ENCODE measurements at regions not wholly inside any gene's neighbourhood (a gene's known extent, or its start where the extent isn't known, plus 50 kb on each side); places are given as distances from the start of the nearest gene placed in this dataset.

GRCh38 chr13:75224053-75224742 lies 257.8 kb downstream of the TBC1D4 start:
- no peaks in the 10 kb centered on the region for H3K9me3 ChIP-seq (ENCODE audit: low read length)
- no peaks in the 10 kb centered on the region for H3K36me3 ChIP-seq (replicated peaks in 1 of 2; ENCODE audit: control insufficient read depth in 1 of 2, insufficient read depth in 2 of 2, low read length in 2 of 2)
- no TSS peak for BruUV-seq (replicated peaks)
- H3K79me2 ChIP-seq (ENCODE audit: insufficient read depth, low read length), result no peaks in the 10 kb centered on the region
- ChIA-PET CTCF (ENCODE audit: low intra/inter-chr PET ratio, low total read pairs) (no interaction called here), POLR2A (no interaction called here)
- in situ Hi-C loops (cut with HindIII; ENCODE audit: extremely low pct_ligation_motif_present, low pct_unique_long_range_greater_than_20kb) (loop anchor here (25.0 kb wide), 2 partner anchors 662 to 1387 kb away; no protein-coding TSS in a partner anchor), intact Hi-C loops (cut with micrococcal nuclease; ENCODE audit: unreplicated experiment) (no loop called here)
- H3K4me3 ChIP-seq (replicated peaks in 1 of 3; ENCODE audit: insufficient read depth in 1 of 3, low read depth in 2 of 3, low read length in 3 of 3), result no peak overlapping the region
- H2AFZ ChIP-seq (ENCODE audit: low read length), result no peak overlapping the region
- no peak overlapping the region for H3K9ac ChIP-seq (ENCODE audit: insufficient read depth, low read depth, low read length)
- TF ChIP-seq ZNF691 (CRISPR knock-in tag; IDR thresholded peaks at IDR 0.05; ENCODE audit: borderline replicate concordance, low read depth) (no peak), ZNF563 (CRISPR knock-in tag; IDR thresholded peaks at IDR 0.05) (no peak), GATAD1 (CRISPR knock-in tag; IDR thresholded peaks at IDR 0.05) (no peak), ZNF777 (CRISPR knock-in tag; IDR thresholded peaks at IDR 0.05) (no peak), NFKB2 (CRISPR knock-in tag; IDR thresholded peaks at IDR 0.05; ENCODE audit: borderline replicate concordance) (no peak)
- TF ChIP-seq, protein P1, sequence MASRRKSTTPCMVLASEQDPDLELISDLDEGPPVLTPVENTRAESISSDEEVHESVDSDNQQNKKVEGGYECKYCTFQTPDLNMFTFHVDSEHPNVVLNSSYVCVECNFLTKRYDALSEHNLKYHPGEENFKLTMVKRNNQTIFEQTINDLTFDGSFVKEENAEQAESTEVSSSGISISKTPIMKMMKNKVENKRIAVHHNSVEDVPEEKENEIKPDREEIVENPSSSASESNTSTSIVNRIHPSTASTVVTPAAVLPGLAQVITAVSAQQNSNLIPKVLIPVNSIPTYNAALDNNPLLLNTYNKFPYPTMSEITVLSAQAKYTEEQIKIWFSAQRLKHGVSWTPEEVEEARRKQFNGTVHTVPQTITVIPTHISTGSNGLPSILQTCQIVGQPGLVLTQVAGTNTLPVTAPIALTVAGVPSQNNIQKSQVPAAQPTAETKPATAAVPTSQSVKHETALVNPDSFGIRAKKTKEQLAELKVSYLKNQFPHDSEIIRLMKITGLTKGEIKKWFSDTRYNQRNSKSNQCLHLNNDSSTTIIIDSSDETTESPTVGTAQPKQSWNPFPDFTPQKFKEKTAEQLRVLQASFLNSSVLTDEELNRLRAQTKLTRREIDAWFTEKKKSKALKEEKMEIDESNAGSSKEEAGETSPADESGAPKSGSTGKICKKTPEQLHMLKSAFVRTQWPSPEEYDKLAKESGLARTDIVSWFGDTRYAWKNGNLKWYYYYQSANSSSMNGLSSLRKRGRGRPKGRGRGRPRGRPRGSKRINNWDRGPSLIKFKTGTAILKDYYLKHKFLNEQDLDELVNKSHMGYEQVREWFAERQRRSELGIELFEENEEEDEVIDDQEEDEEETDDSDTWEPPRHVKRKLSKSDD (CRISPR knock-in tag; IDR thresholded peaks at IDR 0.05; ENCODE audit: low read depth), result no peak
- 44% methylated on average over 6 of the region's 6 CpGs for WGBS (ENCODE audit: low lambda C conversion rate)
- no peak for DNase-seq (ENCODE audit: low spot score)
- no peak overlapping the region for H3K27ac ChIP-seq (ENCODE audit: extremely low read length, insufficient read depth, low read length)
- 0 out of 5 replicates have a peak, but pooled peaks cover 0 to 5% of the 10 kb centered on the region in 2 experiments for H3K27me3 ChIP-seq (ENCODE audit: control insufficient read depth in 1 of 2, insufficient read depth in 2 of 2, low read length in 2 of 2)
- H4K20me1 ChIP-seq (ENCODE audit: insufficient read depth, low read length), result no peaks in the 10 kb centered on the region
- no peak for ATAC-seq
- H3K4me2 ChIP-seq (ENCODE audit: low read depth, low read length), result no peak overlapping the region
- no peaks in the 10 kb centered on the region for H3K4me1 ChIP-seq (ENCODE audit: insufficient read depth, low read length)
- no peak for FAIRE-seq
